ENCODE measurements at regions not wholly inside any gene's neighbourhood (a gene's known extent, or its start where the extent isn't known, plus 50 kb on each side); places are given as distances from the start of the nearest gene placed in this dataset.

GRCh38 chr5:143698574-143698973 is 113.4 kb upstream of the HMHB1 start:
- intact Hi-C loops (cut with DNase I): no loop called here
- ATAC-seq (ENCODE audit: poor library complexity): no peak
- no peak for DNase-seq

- DNase-seq: no peak
- ATAC-seq (ENCODE audit: poor library complexity): no peak
- intact Hi-C loops (cut with DNase I): no loop called here
These were observed 115.0 kb upstream of the HMHB1 start for GRCh38 chr5:143696921-143697320.

GRCh38 chr5:143695941-143696340 is 116.0 kb upstream of the HMHB1 start:
- ATAC-seq (ENCODE audit: poor library complexity) (no peak), DNase-seq (no peak)
- intact Hi-C loops (cut with DNase I): no loop called here

- no peak for DNase-seq
- intact Hi-C loops (cut with DNase I): no loop called here
- no peak for ATAC-seq (ENCODE audit: poor library complexity)
These were observed 116.6 kb upstream of the HMHB1 start for GRCh38 chr5:143695244-143695864.

- ATAC-seq (ENCODE audit: poor library complexity): no peak
- intact Hi-C loops (cut with DNase I): no loop called here
- DNase-seq: no peak
These were observed 117.6 kb upstream of the HMHB1 start for GRCh38 chr5:143694357-143694756.

- DNase-seq: no peak
- ATAC-seq (ENCODE audit: poor library complexity): no peak
- intact Hi-C loops (cut with DNase I): no loop called here
These were observed 118.2 kb upstream of the HMHB1 start for GRCh38 chr5:143693651-143694252.

GRCh38 chr5:143692342-143692741 is 119.6 kb upstream of the HMHB1 start:
- no peak for ATAC-seq (ENCODE audit: poor library complexity)
- intact Hi-C loops (cut with DNase I): no loop called here
- no peak for DNase-seq

GRCh38 chr5:143691945-143692290 is 120.0 kb upstream of the HMHB1 start:
- no peak for DNase-seq
- peak; percentile 25 for ATAC-seq (ENCODE audit: poor library complexity)
- intact Hi-C loops (cut with DNase I): no loop called here

GRCh38 chr5:143691287-143691944 is 120.5 kb upstream of the HMHB1 start:
- DNase-seq: no peak
- intact Hi-C loops (cut with DNase I): no loop called here
- no peak for ATAC-seq (ENCODE audit: poor library complexity)

GRCh38 chr5:143687604-143688003 is 124.4 kb upstream of the HMHB1 start:
- intact Hi-C loops (cut with DNase I): no loop called here
- no peak for ATAC-seq (ENCODE audit: poor library complexity)
- no peak for DNase-seq

GRCh38 chr5:143685246-143685815 is 126.6 kb upstream of the HMHB1 start:
- intact Hi-C loops (cut with DNase I): no loop called here
- no peak for ATAC-seq (ENCODE audit: poor library complexity)
- DNase-seq: no peak

GRCh38 chr5:143683459-143683858 is 128.5 kb upstream of the HMHB1 start:
- ATAC-seq (ENCODE audit: poor library complexity): no peak
- intact Hi-C loops (cut with DNase I): no loop called here
- DNase-seq: no peak

GRCh38 chr5:143682929-143683386 is 129.0 kb upstream of the HMHB1 start:
- intact Hi-C loops (cut with DNase I): no loop called here
- no peak for DNase-seq
- peak; percentile 26 for ATAC-seq (ENCODE audit: poor library complexity)

- ATAC-seq (ENCODE audit: poor library complexity): peak; percentile 83
- intact Hi-C loops (cut with DNase I): no loop called here
These were observed 129.6 kb upstream of the HMHB1 start for GRCh38 chr5:143682246-143682905.

GRCh38 chr5:143680672-143681259 is 131.2 kb upstream of the HMHB1 start:
- intact Hi-C loops (cut with DNase I): no loop called here
- ATAC-seq (ENCODE audit: poor library complexity) (no peak), DNase-seq (no peak)

More at GRCh38 chr5:143682246-143682905, 129.6 kb upstream of the HMHB1 start:
- no peak for DNase-seq

GRCh38 chr5:143679777-143680176 is 132.2 kb upstream of the HMHB1 start:
- intact Hi-C loops (cut with DNase I): no loop called here
- ATAC-seq (ENCODE audit: poor library complexity) (peak; percentile 10), DNase-seq (no peak)

GRCh38 chr5:143678148-143678905 is 133.6 kb upstream of the HMHB1 start:
- ATAC-seq (ENCODE audit: poor library complexity) (no peak), DNase-seq (no peak)
- intact Hi-C loops (cut with DNase I): no loop called here

- ATAC-seq (ENCODE audit: poor library complexity) (no peak), DNase-seq (no peak)
- intact Hi-C loops (cut with DNase I): no loop called here
These were observed 134.6 kb upstream of the HMHB1 start for GRCh38 chr5:143677403-143677802.

Measured in Right ventricle myocardium superior (tissue), 1 donor.